ENCODE measurements at regions not wholly inside any gene's neighbourhood (a gene's known extent, or its start where the extent isn't known, plus 50 kb on each side); places are given as distances from the start of the nearest gene placed in this dataset.

DNA sequence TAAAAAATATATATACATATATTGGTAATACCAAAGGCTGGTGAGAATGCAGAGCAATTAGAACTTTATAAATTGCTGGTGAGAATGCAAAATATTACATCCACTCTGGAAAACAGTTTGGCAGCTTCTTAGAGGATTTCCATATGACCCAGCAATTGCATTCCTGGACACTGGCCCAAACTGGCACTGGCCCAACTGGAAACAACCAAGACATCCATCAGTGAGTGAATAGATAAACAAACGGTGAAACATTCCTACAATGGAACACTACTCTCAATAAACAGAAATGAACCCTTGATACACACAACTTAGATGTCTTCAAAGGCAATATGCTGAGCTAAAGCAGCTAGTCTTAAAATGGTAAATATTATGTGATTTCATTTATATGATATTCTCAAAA is 524.2 kb downstream of the IQCM start:
- Histone ChIP-seq H3K27ac (no peak overlapping the region), H3K9me3 (no peaks in the 10 kb centered on the region), H3K4me3 (no peak overlapping the region), H3K4me2 (no peak overlapping the region), H3K4me1 (no peaks in the 10 kb centered on the region)
- FAIRE-seq (no peak), DNase-seq (ENCODE audit: low read depth in 1 of 2, low spot score in 1 of 2) (no peak), ATAC-seq (no peak)
- ChIA-PET POLR2A (no interaction called here), CTCF (no interaction called here)
- TF ChIP-seq GATA3 (IDR thresholded peaks at IDR 0.05; ENCODE audit: borderline replicate concordance) (no peak), NFE2L2 (conservative IDR thresholded peaks at IDR 0.05; ENCODE audit: low read length) (no peak), KDM5A (IDR thresholded peaks at IDR 0.05) (no peak), MAX (IDR thresholded peaks at IDR 0.05) (no peak), FOSL2 (IDR thresholded peaks at IDR 0.05) (no peak), FOSL2 (CRISPR knock-in tag; IDR thresholded peaks at IDR 0.05) (no peak), RAD21 (conservative IDR thresholded peaks at IDR 0.05 in 1 of 2, IDR thresholded peaks at IDR 0.05 in 1 of 2) (no peak)
- TF ChIP-seq, protein P1, sequence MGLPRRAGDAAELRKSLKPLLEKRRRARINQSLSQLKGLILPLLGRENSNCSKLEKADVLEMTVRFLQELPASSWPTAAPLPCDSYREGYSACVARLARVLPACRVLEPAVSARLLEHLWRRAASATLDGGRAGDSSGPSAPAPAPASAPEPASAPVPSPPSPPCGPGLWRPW (IDR thresholded peaks at IDR 0.05), result no peak
- 0% methylated on average over 1 of the region's 1 CpG for WGBS (ENCODE audit: missing lambda C conversion rate)

DNA sequence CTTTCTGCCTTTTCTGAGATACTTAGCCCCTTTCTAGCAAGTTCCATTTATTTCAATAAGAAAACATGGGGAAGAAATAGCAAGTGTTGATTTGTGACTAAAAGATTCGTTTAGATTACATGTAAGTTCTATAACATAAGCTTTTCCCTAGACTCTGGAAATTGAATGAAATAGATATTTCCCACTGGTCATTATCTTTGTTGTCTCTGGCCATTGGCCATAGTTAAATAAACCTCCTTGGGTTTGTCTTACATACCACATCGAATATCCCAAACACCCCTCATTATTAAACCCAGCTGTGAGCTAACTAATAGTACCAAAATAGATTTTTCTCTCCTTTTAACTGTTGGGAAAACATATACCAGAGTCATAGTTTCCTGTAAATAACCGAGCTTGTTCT is 534.8 kb downstream of the IQCM start:
- H3K4me1 ChIP-seq, result no peaks in the 10 kb centered on the region
- WGBS (ENCODE audit: missing lambda C conversion rate), result 3% methylated on average over 3 of the region's 3 CpGs
- no peaks in the 10 kb centered on the region for H3K9me3 ChIP-seq
- DNase-seq (ENCODE audit: low read depth in 1 of 2, low spot score in 1 of 2), result no peak
- TF ChIP-seq TP53 (CRISPR knock-in tag; IDR thresholded peaks at IDR 0.05), result no peak
- TF ChIP-seq, protein P2, sequence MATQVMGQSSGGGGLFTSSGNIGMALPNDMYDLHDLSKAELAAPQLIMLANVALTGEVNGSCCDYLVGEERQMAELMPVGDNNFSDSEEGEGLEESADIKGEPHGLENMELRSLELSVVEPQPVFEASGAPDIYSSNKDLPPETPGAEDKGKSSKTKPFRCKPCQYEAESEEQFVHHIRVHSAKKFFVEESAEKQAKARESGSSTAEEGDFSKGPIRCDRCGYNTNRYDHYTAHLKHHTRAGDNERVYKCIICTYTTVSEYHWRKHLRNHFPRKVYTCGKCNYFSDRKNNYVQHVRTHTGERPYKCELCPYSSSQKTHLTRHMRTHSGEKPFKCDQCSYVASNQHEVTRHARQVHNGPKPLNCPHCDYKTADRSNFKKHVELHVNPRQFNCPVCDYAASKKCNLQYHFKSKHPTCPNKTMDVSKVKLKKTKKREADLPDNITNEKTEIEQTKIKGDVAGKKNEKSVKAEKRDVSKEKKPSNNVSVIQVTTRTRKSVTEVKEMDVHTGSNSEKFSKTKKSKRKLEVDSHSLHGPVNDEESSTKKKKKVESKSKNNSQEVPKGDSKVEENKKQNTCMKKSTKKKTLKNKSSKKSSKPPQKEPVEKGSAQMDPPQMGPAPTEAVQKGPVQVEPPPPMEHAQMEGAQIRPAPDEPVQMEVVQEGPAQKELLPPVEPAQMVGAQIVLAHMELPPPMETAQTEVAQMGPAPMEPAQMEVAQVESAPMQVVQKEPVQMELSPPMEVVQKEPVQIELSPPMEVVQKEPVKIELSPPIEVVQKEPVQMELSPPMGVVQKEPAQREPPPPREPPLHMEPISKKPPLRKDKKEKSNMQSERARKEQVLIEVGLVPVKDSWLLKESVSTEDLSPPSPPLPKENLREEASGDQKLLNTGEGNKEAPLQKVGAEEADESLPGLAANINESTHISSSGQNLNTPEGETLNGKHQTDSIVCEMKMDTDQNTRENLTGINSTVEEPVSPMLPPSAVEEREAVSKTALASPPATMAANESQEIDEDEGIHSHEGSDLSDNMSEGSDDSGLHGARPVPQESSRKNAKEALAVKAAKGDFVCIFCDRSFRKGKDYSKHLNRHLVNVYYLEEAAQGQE (IDR thresholded peaks at IDR 0.05), result no peak
- no peak for TF ChIP-seq EP300 (IDR thresholded peaks at IDR 0.05)
- no peak for TF ChIP-seq JUN (IDR thresholded peaks at IDR 0.05)
- TF ChIP-seq ZC3H11A (IDR thresholded peaks at IDR 0.05), result no peak
- TF ChIP-seq HOXB5 (CRISPR knock-in tag; IDR thresholded peaks at IDR 0.05), result no peak
- TF ChIP-seq ATOH8 (CRISPR knock-in tag; IDR thresholded peaks at IDR 0.05; ENCODE audit: low read depth), result no peak
- TF ChIP-seq PHF8 (IDR thresholded peaks at IDR 0.05; ENCODE audit: borderline replicate concordance, low read depth), result no peak
- no peak for TF ChIP-seq MAX (IDR thresholded peaks at IDR 0.05)
- no peak for TF ChIP-seq NPAS2 (CRISPR knock-in tag; IDR thresholded peaks at IDR 0.05; ENCODE audit: borderline replicate concordance)
- TF ChIP-seq ZSCAN20 (CRISPR knock-in tag; IDR thresholded peaks at IDR 0.05), result no peak
- TF ChIP-seq EHF (CRISPR knock-in tag; IDR thresholded peaks at IDR 0.05), result no peak
- TF ChIP-seq BCL3 (IDR thresholded peaks at IDR 0.05), result no peak
- no peak for TF ChIP-seq RFX5 (IDR thresholded peaks at IDR 0.05)
- TF ChIP-seq, protein P3, sequence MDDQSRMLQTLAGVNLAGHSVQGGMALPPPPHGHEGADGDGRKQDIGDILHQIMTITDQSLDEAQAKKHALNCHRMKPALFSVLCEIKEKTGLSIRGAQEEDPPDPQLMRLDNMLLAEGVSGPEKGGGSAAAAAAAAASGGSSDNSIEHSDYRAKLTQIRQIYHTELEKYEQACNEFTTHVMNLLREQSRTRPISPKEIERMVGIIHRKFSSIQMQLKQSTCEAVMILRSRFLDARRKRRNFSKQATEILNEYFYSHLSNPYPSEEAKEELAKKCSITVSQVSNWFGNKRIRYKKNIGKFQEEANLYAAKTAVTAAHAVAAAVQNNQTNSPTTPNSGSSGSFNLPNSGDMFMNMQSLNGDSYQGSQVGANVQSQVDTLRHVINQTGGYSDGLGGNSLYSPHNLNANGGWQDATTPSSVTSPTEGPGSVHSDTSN (IDR thresholded peaks at IDR 0.05), result no peak
- no peak for TF ChIP-seq CBX8 (IDR thresholded peaks at IDR 0.05)
- no peak for TF ChIP-seq CEBPB (IDR thresholded peaks at IDR 0.05)
- no peak for TF ChIP-seq USF2 (IDR thresholded peaks at IDR 0.05)
- no peak overlapping the region for H3K4me3 ChIP-seq
- no peak overlapping the region for H3K4me2 ChIP-seq
- ChIA-PET POLR2A (no interaction called here), CTCF (no interaction called here)
- FAIRE-seq, result no peak
- H3K27ac ChIP-seq, result no peak overlapping the region
- no peak for ATAC-seq
